Cardiac muscle cell (in vitro differentiated cells and primary cell): ENCODE measurements at regions not wholly inside any gene's neighbourhood (a gene's known extent, or its start where the extent isn't known, plus 50 kb on each side); places are given as distances from the start of the nearest gene placed in this dataset.
"Not testable (repeated sequence)": the region's sequence is repeated elsewhere in the genome, so short reads cannot be mapped to it uniquely, and the experiment has no call there.

Experiments used
- DNase-seq, 2 donors: peaks; one replicate each; pipeline versions ENCODE4 v3.0.0 to v3.0.0-alpha.2; 2010 to 2017; ENCODE audit warnings: low read depth in 1 of 2, low spot score in 1 of 2
- H3K27ac ChIP-seq: fragments of 200-600 bp; sonication (generic); 2 replicates; pipeline ENCODE4 v1.5.1; 2016
- H3K27me3 ChIP-seq: fragments of 200-600 bp; sonication (generic); 2 replicates; pipeline ENCODE4 v1.6.0; 2016; ENCODE audit warnings: control low read depth
- H3K36me3 ChIP-seq: fragments of 200-600 bp; sonication (generic); 2 replicates; pipeline ENCODE4 v1.5.1; 2016; ENCODE audit warnings: control low read depth
- H3K4me1 ChIP-seq: fragments of 200-600 bp; sonication (generic); 2 replicates; pipeline ENCODE4 v1.8.1; 2017; ENCODE audit warnings: low read depth, mild to moderate bottlenecking, mixed run types
- H3K4me3 ChIP-seq: fragments of 200-600 bp; sonication (generic); 2 replicates; pipeline ENCODE4 v1.5.1; 2016; ENCODE audit warnings: mild to moderate bottlenecking
- H3K9me3 ChIP-seq: fragments of 200-600 bp; sonication (generic); 2 replicates; pipeline ENCODE4 v1.5.1; 2017; ENCODE audit warnings: low read depth, mild to moderate bottlenecking, control low read depth
- TF ChIP-seq, protein P1 (sequence below): IDR thresholded peaks from 2 replicates; pipeline ENCODE4 v1.5.1; 2012; ENCODE audit warnings: low read depth, mild to moderate bottlenecking, low read length

GRCh38 chr2:239593455-239593854, 192.6 kb upstream of the HDAC4 start:
- DNase-seq, result no peak
- Histone ChIP-seq H3K4me1 (no peaks in the 10 kb centered on the region), H3K36me3 (no peaks in the 10 kb centered on the region), H3K9me3 (no peaks in the 10 kb centered on the region), H3K4me3 (no peak overlapping the region), H3K27me3 (no peaks in the 10 kb centered on the region), H3K27ac (no peak overlapping the region)
- TF ChIP-seq, protein P1, sequence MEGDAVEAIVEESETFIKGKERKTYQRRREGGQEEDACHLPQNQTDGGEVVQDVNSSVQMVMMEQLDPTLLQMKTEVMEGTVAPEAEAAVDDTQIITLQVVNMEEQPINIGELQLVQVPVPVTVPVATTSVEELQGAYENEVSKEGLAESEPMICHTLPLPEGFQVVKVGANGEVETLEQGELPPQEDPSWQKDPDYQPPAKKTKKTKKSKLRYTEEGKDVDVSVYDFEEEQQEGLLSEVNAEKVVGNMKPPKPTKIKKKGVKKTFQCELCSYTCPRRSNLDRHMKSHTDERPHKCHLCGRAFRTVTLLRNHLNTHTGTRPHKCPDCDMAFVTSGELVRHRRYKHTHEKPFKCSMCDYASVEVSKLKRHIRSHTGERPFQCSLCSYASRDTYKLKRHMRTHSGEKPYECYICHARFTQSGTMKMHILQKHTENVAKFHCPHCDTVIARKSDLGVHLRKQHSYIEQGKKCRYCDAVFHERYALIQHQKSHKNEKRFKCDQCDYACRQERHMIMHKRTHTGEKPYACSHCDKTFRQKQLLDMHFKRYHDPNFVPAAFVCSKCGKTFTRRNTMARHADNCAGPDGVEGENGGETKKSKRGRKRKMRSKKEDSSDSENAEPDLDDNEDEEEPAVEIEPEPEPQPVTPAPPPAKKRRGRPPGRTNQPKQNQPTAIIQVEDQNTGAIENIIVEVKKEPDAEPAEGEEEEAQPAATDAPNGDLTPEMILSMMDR, result no peak

- not testable (repeated sequence) for H3K4me3 ChIP-seq, H3K27ac ChIP-seq, DNase-seq, H3K9me3 ChIP-seq, H3K27me3 ChIP-seq, H3K36me3 ChIP-seq, H3K4me1 ChIP-seq
Measured at GRCh38 chr2:239592629-239593290, 191.9 kb upstream of the HDAC4 start.

DNA sequence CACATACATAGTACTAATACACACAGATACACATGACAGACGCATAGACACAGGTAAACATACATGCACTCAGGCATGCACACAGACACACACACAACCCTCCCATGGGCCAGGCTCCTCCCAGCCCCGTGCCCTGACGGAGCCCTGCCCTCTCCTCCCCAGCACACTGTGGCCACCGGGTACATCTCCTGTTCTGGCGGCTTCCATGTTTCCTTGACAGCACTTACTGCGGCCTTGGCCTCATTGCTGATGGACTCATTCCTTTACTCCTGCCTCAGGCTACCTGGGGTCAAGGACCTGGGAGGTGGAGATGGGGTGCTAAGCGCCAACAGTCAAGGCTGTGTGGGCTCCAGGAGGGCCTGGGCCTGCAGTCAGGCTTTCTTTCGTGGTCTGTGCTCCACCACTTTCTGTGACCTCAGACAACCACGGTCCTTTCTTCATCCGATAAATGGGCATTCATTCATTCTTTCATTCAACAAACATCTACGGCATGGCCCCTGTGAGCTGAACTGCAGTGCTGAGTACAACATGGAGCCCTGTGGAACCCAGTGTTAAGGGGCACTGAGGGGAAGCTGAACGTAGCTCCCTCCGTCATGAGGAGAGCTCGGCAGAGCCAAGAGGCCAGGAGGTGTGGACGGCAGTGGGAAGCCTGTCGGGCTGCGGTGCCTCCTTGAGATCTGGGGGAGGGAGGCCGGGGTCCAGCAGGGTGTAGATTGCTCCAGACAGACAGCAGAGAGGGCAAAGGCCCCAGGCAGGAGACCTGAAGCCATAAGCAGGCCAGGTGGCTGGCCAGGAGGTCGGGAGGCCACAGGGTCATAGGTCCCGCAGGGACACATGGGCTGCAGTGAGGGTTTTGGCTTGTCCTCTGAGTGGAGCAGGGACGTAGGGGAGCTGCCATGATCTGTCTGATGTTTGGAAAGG, 190.4 kb upstream of the HDAC4 start:
- no peak overlapping the region for H3K27ac ChIP-seq
- no peaks in the 10 kb centered on the region for H3K4me1 ChIP-seq
- H3K4me3 ChIP-seq, result no peak overlapping the region
- no peaks in the 10 kb centered on the region for H3K36me3 ChIP-seq
- DNase-seq, result no peak
- H3K27me3 ChIP-seq, result no peaks in the 10 kb centered on the region
- H3K9me3 ChIP-seq, result no peaks in the 10 kb centered on the region
- TF ChIP-seq, protein P1, result no peak

DNA sequence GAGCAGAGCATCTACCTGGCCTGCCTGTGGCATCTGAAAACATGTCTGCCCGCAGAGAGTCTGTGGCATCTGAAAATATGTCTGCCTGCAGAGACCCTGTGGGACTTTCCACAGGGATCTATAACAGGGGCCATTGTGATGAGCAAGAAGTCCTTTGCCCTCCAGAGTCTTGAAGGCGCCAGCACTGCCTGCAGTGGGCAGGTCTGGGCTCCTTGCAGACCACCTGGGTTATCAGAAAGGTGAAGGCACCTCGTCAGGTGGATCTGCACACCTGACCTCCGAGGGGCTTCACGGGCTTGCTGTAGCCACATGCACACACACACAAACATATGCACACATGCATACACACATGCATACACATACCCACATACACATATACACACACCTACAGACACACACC, 189.5 kb upstream of the HDAC4 start:
- Histone ChIP-seq H3K36me3 (no peaks in the 10 kb centered on the region), H3K4me3 (no peak overlapping the region), H3K4me1 (no peaks in the 10 kb centered on the region), H3K27me3 (no peaks in the 10 kb centered on the region), H3K9me3 (peaks cover 2% of the 10 kb centered on the region), H3K27ac (no peak overlapping the region)
- DNase-seq, result no peak
- TF ChIP-seq, protein P1, result no peak

GRCh38 chr2:239589833-239590232, 189.0 kb upstream of the HDAC4 start:
- no peak overlapping the region for H3K27ac ChIP-seq
- H3K4me3 ChIP-seq, result no peak overlapping the region
- peaks cover 2% of the 10 kb centered on the region for H3K9me3 ChIP-seq
- DNase-seq, result no peak
- no peaks in the 10 kb centered on the region for H3K27me3 ChIP-seq
- H3K4me1 ChIP-seq, result no peaks in the 10 kb centered on the region
- TF ChIP-seq, protein P1, result no peak
- no peaks in the 10 kb centered on the region for H3K36me3 ChIP-seq

DNA sequence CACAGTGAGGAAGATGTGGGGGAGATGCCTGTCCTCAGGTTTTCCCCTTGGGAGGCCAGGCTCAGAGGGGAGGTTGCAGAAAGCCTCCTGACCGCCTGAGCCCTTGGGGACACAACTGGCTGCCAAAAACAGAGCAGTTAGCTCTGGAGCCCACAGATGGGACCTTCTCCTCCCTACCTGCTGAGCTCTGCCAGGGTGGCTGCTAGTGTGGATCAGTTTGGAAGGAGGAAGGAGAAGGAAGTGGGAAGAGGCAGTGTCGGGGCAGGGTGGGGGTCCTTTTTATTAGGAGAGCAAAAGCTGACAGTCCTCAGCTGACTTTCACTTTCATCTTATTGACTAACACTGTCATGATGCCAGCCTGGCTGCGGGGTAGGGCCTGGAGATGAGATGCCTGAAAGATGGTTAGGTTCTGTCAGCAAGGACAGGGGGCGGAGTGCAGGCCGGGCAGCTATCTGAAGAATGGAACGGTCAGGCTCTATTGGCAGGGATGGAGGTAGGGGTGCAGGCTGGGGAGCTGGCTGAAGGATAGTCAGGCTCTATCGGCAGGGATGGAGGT, 188.5 kb upstream of the HDAC4 start:
- no peak for DNase-seq
- Histone ChIP-seq H3K9me3 (peaks cover 2% of the 10 kb centered on the region), H3K36me3 (no peaks in the 10 kb centered on the region), H3K4me3 (no peak overlapping the region), H3K27ac (no peak overlapping the region), H3K27me3 (no peaks in the 10 kb centered on the region), H3K4me1 (no peaks in the 10 kb centered on the region)
- TF ChIP-seq, protein P1, result no peak
